Stimulated activated CD4-positive, alpha-beta T cell treated with anti-CD3 and anti-CD28 coated beads, TNF-alpha, amount 100 ng/mL, for 24 hours (primary cell): ENCODE measurements at regions not wholly inside any gene's neighbourhood (a gene's known extent, or its start where the extent isn't known, plus 50 kb on each side); places are given as distances from the start of the nearest gene placed in this dataset.
"Not testable (repeated sequence)": the region's sequence is repeated elsewhere in the genome, so short reads cannot be mapped to it uniquely, and the experiment has no call there.

Source experiments
- DNase-seq, 3 experiments: peaks; one replicate each; pipeline ENCODE4 v3.0.0-alpha.2; 2020; ENCODE audit warnings: low read depth in 3 of 3

DNA sequence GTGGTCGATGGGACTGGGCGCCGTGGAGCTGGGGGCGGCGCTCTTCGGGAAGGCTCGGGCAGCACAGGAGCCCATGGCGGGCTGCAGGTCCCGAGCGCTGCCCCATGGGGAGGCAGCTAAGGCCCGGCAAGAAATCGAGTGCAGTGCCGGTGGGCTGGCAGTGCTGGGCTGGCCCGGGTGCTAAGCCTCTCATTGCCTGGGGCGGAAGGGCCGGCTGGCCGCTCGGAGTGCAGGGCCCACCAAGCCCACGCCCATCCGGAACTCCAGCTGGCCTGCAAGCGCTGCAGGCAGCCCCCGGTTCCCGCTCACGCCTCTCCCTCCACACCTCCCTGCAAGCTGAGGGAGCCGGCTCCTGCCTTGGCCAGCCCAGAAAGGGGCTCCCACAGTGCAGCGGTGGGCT is 748.4 kb upstream of the NRXN1 start:
- DNase-seq = no peak

GRCh38 chr2:51779723-51780122 is 747.8 kb upstream of the NRXN1 start:
- DNase-seq = not testable (repeated sequence)

DNA sequence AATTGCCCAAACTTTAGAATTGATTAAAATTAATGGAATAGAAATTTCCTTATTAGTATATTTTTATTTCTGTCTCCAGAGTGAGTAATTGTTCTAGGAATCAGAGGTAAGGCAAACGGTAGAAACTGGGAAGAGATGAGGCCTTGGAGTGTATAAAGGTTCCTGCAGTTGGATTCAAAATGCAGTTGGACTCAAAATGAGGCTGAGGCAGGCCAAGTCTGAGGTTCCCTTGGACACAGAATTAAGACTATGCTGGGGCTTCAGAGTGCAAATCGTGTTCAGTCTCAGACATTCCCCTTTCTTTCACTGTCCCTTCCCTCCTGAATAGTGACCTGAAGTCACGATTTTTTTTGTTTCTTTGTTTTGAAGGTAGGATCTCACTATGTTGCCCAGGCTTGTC is 746.9 kb upstream of the NRXN1 start:
- DNase-seq = no peak

GRCh38 chr2:51774606-51775005 is 742.7 kb upstream of the NRXN1 start:
- not testable (repeated sequence) for DNase-seq

DNA sequence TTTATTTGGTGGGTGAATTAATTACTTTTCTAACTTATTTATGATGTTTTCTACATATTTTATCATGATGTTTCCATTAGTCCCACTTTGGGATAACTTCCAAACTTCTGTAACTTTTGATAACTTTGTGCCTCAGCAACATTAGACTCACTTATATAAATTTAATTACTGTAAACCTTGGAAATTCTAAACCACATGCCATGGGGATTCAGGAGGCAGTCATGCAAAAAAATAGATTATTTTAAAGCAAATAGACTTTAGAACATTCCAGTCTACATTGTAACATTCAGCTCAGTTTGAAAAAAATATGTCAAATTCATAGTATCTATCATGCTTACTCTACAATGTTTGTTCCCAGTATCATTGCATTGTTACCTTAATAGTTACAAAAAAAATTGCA is 728.5 kb upstream of the NRXN1 start:
- DNase-seq = no peak

DNA sequence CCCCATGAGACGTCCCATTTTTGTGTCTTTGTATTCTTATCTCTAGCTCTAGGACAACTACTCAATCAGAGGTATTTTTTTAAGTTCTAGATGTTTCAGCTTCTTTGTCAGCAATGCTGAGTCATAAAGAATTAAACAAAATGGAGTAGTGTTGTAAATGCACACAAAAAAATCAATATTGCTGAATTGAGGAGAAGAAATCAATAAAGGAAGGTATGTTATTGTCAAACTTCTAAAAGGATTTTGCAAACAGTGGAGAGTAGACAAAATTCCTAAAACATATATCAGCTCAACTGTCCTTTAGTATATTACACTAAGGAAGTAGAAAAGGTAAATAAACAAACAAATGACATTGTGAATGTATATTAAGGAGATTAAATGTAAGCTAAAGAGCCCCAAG is 726.1 kb upstream of the NRXN1 start:
- no peak for DNase-seq

- no peak for DNase-seq
Measured at GRCh38 chr2:51734115-51734514, 702.2 kb upstream of the NRXN1 start.

- no peak for DNase-seq
Measured at GRCh38 chr2:51723691-51724090, 691.8 kb upstream of the NRXN1 start.

DNA sequence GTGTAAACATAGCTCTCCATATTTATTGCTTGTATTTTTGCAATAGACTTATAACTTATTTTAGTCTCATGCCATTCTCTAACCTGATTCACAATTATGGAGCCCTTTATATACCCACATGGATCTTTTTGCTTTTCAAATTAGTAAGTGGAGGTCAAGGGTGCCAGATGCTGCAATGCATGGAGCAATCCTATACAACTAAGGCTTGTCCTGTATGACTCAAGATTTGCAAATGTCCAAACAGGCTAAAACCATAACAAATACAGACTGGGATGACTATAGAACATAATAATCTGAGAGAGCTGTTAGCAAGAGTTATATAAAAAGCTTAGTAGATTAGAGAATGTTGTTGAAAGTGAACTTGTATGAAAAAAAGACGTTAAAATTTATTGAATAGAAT is 690.4 kb upstream of the NRXN1 start:
- DNase-seq = no peak

DNA sequence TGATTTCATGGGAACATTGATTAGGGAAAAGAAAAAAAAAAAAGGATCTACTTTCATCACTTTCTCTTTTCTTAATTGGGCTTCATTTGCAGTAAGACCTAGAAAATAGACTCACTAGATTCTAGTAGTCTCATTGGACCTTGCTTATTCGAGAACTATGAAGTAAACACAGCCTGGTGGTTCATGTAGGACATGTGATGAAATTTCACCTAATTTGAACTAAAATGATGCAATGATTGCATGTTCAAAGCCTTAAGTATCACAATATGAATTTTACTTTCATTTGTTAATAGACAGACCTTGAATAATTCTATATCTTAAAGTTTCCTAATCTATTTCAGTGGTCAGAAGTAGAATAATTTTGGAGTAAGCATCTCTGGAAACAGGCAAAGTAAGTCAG is 688.9 kb upstream of the NRXN1 start:
- no peak for DNase-seq

DNA sequence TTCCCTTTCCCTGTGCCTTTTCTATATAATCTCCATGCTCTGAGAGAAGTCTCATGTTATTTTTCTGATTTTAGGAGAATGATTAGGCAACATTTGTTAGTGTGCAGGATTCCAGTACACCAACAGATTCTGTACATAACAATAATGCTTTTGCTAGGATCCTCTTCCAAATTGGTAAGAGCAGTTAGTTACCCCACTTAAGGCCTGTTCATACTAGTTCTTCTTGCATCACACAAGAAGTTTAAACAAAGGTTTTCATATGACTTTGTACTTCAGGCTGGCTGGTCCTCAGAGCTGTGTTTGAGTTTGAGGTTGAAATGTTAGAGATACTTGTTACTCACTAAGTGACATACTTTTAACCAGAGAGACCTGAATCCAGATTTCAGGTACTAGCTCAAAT is 686.9 kb upstream of the NRXN1 start:
- no peak for DNase-seq

GRCh38 chr2:51717312-51717711 is 685.4 kb upstream of the NRXN1 start:
- DNase-seq = no peak

DNA sequence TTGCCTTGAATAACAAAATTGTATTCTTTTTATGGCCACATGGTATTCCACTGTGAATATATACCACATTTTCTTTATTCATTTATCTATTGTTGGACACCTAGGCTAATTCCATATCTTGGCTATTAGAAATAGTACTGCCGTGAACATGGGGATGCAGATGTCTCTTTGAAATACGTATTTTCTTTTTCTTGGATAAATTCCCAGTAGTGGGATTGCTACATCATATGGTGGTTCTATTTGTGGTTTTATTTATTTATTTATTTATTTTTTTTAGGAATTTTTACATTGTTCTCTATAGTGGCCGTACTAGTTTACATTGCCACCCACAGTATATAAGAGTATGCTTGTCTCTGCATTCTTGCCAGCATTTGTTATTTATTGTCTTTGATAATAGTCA is 679.8 kb upstream of the NRXN1 start:
- no peak for DNase-seq

DNA sequence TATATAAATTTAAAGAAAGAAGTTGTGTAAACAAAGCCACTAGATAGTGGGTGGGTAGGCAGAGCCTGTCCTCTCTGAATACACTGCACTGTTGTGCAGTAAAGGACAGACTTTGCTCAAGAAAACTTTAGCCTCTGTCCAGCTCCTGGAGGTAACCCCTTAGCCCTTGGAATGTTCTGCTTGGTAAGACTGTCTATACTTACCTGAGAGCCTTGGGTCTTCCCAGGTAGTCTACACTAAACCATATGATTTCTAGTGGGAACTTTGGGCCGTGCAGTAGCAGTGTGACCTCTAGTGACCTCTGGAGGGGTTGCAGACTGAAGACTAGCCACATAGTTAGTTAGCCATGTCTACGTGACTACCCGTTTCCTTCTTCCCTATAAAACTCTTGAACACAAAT is 678.3 kb upstream of the NRXN1 start:
- DNase-seq = no peak

- DNase-seq = no peak
Measured at GRCh38 chr2:51707625-51708024, 675.7 kb upstream of the NRXN1 start.

- no peak for DNase-seq
Measured at GRCh38 chr2:51706220-51706619, 674.3 kb upstream of the NRXN1 start.

- no peak for DNase-seq
Measured at GRCh38 chr2:51705417-51705816, 673.5 kb upstream of the NRXN1 start.

DNA sequence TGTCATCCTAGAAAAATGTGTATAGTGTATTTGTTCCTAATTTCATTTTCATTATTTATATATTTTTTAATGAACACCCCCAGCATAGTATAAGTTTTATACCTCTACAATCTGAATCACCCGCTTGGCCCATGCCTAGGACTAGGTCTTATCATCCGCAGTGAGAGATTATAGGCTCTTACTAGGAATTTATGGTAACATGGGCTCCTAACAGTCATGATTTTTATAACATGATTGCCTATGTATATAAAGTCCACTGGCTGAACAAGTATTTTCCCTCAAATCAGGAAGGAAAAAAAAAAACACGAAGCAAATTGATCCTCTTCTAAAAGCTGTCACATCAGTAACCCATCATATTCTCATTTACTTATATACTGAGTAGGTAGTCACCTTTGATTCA is 666.1 kb upstream of the NRXN1 start:
- DNase-seq = no peak

DNA sequence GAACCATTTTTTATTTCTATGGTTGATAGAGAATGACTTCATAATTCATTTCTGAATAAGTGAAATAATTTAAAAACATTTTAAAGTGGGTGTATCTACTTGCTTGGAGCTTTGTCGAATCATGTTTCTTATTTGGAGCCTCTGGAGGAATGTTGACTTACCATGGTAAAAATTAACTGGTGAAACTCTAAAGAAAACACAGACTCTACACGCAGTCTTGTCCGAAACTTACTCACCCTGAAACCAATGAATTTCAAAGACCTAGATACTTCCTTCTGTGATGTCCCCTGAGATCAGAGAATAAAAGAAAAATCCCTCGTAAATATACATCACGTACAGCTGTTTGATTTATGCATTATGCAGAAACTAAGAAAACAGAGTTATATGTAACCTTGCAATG is 665.2 kb upstream of the NRXN1 start:
- no peak for DNase-seq

- no peak for DNase-seq
Measured at GRCh38 chr2:51695531-51695930, 663.6 kb upstream of the NRXN1 start.

- DNase-seq = no peak
Measured at GRCh38 chr2:51693640-51694039, 661.7 kb upstream of the NRXN1 start.

GRCh38 chr2:51681854-51682253 is 649.9 kb upstream of the NRXN1 start:
- no peak for DNase-seq

GRCh38 chr2:51673628-51674027 is 641.7 kb upstream of the NRXN1 start:
- no peak for DNase-seq

DNA sequence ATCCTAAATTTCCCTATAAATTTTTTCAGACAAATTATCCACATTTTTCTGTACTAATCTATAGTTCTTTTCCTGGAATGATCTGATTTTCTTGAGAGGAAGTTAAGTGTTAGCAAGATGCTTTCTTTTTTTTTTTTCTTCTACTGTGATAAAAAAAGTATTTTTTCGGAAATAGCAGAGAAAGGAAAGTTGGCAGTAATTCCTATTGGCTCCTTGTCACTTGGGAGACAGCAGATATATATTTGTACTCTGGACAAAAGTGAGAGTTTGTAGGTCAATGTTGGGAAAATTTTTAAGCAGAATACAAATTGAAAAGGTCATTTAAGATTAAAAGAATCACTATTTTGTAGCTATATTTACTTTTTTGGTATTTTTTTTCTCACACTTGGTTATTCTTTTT is 635.7 kb upstream of the NRXN1 start:
- no peak for DNase-seq

DNA sequence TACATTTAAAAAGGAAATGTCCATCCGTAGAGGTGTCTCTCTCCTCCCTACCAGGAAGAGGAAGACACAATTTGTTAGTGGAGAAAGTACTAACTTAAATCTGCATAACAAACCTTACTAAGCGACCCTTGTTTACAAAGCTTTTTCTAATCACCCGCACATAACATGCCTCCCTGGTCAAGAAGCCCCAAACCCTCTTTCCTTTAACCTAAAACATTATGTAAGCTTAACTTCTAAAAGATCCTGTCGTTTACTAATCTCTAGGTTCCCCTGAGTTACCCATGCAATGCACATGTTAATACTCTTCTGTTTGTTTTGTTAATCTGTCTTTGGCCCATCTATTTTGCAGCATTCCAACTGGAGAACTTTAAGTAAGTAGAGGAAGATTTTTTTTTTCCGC is 630.3 kb upstream of the NRXN1 start:
- DNase-seq = no peak
